Left ventricle myocardium superior (tissue), 1 donor: ENCODE measurements at regions not wholly inside any gene's neighbourhood (a gene's known extent, or its start where the extent isn't known, plus 50 kb on each side); places are given as distances from the start of the nearest gene placed in this dataset.

Experiments
- ATAC-seq: fragments of 200-7000 bp; cut with Tn5 transposase; one replicate; pipeline ENCODE4 v1.9.1; 2020; ENCODE audit warnings: mild to moderate bottlenecking, moderate library complexity
- DNase-seq: peaks from one replicate; pipeline ENCODE4 v3.0.0-alpha.2; 2020
- intact Hi-C: fragments of 100-400 bp; cut with micrococcal nuclease; formaldehyde crosslinking; loops from one replicate; pipeline ENCODE4 v1.11.0; 2022
- donor health status: DM: no; HTN: yes; CAD: no; lungs with severe emphysema.

- no peak for ATAC-seq
- intact Hi-C loops: no loop called here
- no peak for DNase-seq
Measured at GRCh38 chr12:81874586-81874985, 115.4 kb upstream of the PPFIA2 start.

GRCh38 chr12:81874166-81874565, 115.0 kb upstream of the PPFIA2 start:
- DNase-seq (no peak), ATAC-seq (no peak)
- intact Hi-C loops: no loop called here

GRCh38 chr12:81872400-81872799, 113.2 kb upstream of the PPFIA2 start:
- no peak for ATAC-seq
- no peak for DNase-seq
- intact Hi-C loops: no loop called here

GRCh38 chr12:81866081-81866480, 106.9 kb upstream of the PPFIA2 start:
- DNase-seq (no peak), ATAC-seq (no peak)
- intact Hi-C loops: no loop called here

- ATAC-seq (no peak), DNase-seq (no peak)
- intact Hi-C loops: no loop called here
Measured at GRCh38 chr12:81863406-81863805, 104.3 kb upstream of the PPFIA2 start.

GRCh38 chr12:81859521-81859920, 100.4 kb upstream of the PPFIA2 start:
- DNase-seq: no peak
- intact Hi-C loops: no loop called here
- ATAC-seq: no peak

GRCh38 chr12:81843599-81843998, 84.4 kb upstream of the PPFIA2 start:
- no peak for ATAC-seq
- intact Hi-C loops: no loop called here
- no peak for DNase-seq

- ATAC-seq (no peak), DNase-seq (no peak)
- intact Hi-C loops: no loop called here
Measured at GRCh38 chr12:81835783-81836182, 76.6 kb upstream of the PPFIA2 start.

GRCh38 chr12:81819991-81820633, 61.0 kb upstream of the PPFIA2 start:
- no peak for ATAC-seq
- intact Hi-C loops: no loop called here
- DNase-seq: no peak

- no peak for ATAC-seq
- DNase-seq: no peak
- intact Hi-C loops: no loop called here
Measured at GRCh38 chr12:81815611-81816010, 56.5 kb upstream of the PPFIA2 start.

GRCh38 chr12:81811778-81812125, 52.6 kb upstream of the PPFIA2 start:
- DNase-seq (no peak), ATAC-seq (no peak)
- intact Hi-C loops: no loop called here

- ATAC-seq (no peak), DNase-seq (no peak)
- intact Hi-C loops: no loop called here
Measured at GRCh38 chr12:81811061-81811777, 52.1 kb upstream of the PPFIA2 start.

- no peak for ATAC-seq
Measured at GRCh38 chr12:81809829-81810595, 50.9 kb upstream of the PPFIA2 start.

GRCh38 chr12:81809113-81809777, 50.1 kb upstream of the PPFIA2 start:
- intact Hi-C loops: no loop called here
- DNase-seq (no peak), ATAC-seq (no peak)

More at GRCh38 chr12:81809829-81810595, 50.9 kb upstream of the PPFIA2 start:
- intact Hi-C loops: no loop called here
- no peak for DNase-seq
